IMR-90 (cell line): ENCODE measurements at regions not wholly inside any gene's neighbourhood (a gene's known extent, or its start where the extent isn't known, plus 50 kb on each side); places are given as distances from the start of the nearest gene placed in this dataset.

Experiments
- ATAC-seq: fragments of 200-7000 bp; cut with Tn5 transposase; 2 replicates; pipeline ENCODE4 v1.9.1; 2020; ENCODE audit warnings: low read depth, mild to moderate bottlenecking, moderate library complexity
- BruUV-seq: library from RNA; stranded (reverse); fragments of 400-500 nt; replicated peaks from 2 replicates; lab custom pipeline; 2021; lab: Mats Ljungman, UMichigan
- CTCF ChIA-PET: fragments of 300-600 bp; formaldehyde crosslinking; extraction: SDS; loops from one replicate; lab custom pipeline; 2021; ENCODE audit warnings: antibody characterized with exemption; lab: Yijun Ruan, JAX
- POLR2A ChIA-PET: fragments of 300-600 bp; sonication (Branson Sonifier 250); formaldehyde crosslinking; loops from one replicate; lab custom pipeline; 2022; ENCODE audit warnings: antibody characterized with exemption; ENCODE audit not compliant: unreplicated experiment; lab: Charles Lee
- DNase-seq: peaks from one replicate; pipeline ENCODE4 v3.0.0; 2013
- H2AFZ ChIP-seq: replicated peaks from 2 replicates; pipeline ENCODE3; 2013; ENCODE audit warnings: low read length, mild to moderate bottlenecking; ENCODE audit not compliant: poor library complexity
- H2AK5ac ChIP-seq: 2 replicates; pipeline ENCODE4 v1.6.1; 2013; ENCODE audit warnings: low read depth, low read length, inconsistent platforms
- H2AK9ac ChIP-seq: replicated peaks from 2 replicates; pipeline ENCODE3; 2013; ENCODE audit warnings: mild to moderate bottlenecking, low read depth, low read length, moderate library complexity; ENCODE audit not compliant: poor library complexity
- H2BK120ac ChIP-seq: 2 replicates; pipeline ENCODE4 v1.6.1; 2013; ENCODE audit warnings: low read depth, low read length, inconsistent platforms
- H2BK15ac ChIP-seq: 3 replicates; pipeline ENCODE4 v1.6.1; 2013; ENCODE audit warnings: low read depth, low read length, inconsistent platforms
- H2BK20ac ChIP-seq: 2 replicates; pipeline ENCODE4 v1.6.1; 2013; ENCODE audit warnings: low read depth, mild to moderate bottlenecking, inconsistent platforms, low read length, moderate library complexity
- H2BK5ac ChIP-seq: 2 replicates; pipeline ENCODE4 v1.6.1; 2013; ENCODE audit warnings: mild to moderate bottlenecking, low read depth, low read length, inconsistent platforms; ENCODE audit not compliant: poor library complexity, severe bottlenecking
- H3K14ac ChIP-seq: replicated peaks from 2 replicates; pipeline ENCODE4 v1.6.1; 2013; ENCODE audit warnings: low read depth, low read length, inconsistent platforms
- H3K18ac ChIP-seq: 2 replicates; pipeline ENCODE4 v1.6.1; 2013; ENCODE audit warnings: low read depth, low read length, control low read depth
- H3K23ac ChIP-seq: 2 replicates; pipeline ENCODE4 v1.6.1; 2013; ENCODE audit warnings: low read depth, low read length, inconsistent platforms
- H3K27ac ChIP-seq: 2 replicates; pipeline ENCODE4 v1.5.1; 2013; ENCODE audit warnings: mild to moderate bottlenecking, control low read depth, low read length; ENCODE audit not compliant: insufficient read depth
- H3K27me3 ChIP-seq: 2 replicates; pipeline ENCODE4 v1.6.1; 2013; ENCODE audit warnings: low read length; ENCODE audit not compliant: control insufficient read depth, insufficient read depth
- H3K36me3 ChIP-seq: 2 replicates; pipeline ENCODE4 v1.6.1; 2013; ENCODE audit warnings: low read length, mixed read lengths; ENCODE audit not compliant: control insufficient read depth, insufficient read depth
- H3K4ac ChIP-seq: 2 replicates; pipeline ENCODE4 v1.6.1; 2013; ENCODE audit warnings: low read depth, low read length, inconsistent platforms
- H3K4me1 ChIP-seq: 2 replicates; pipeline ENCODE4 v1.6.1; 2013; ENCODE audit warnings: low read length, mixed read lengths; ENCODE audit not compliant: control insufficient read depth, insufficient read depth
- H3K4me2 ChIP-seq: 2 replicates; pipeline ENCODE4 v1.6.1; 2013; ENCODE audit warnings: low read depth, mild to moderate bottlenecking, control low read depth, low read length, moderate library complexity
- H3K4me3 ChIP-seq: 2 replicates; pipeline ENCODE4 v1.5.1; 2013; ENCODE audit warnings: low read depth, mild to moderate bottlenecking, control low read depth, low read length, moderate library complexity; ENCODE audit not compliant: insufficient read depth
- H3K56ac ChIP-seq: 2 replicates; pipeline ENCODE4 v1.6.1; 2013; ENCODE audit warnings: low read length, inconsistent platforms; ENCODE audit not compliant: insufficient read depth; ENCODE audit errors: extremely low read depth
- H3K79me1 ChIP-seq, 2 experiments: 2 replicates each; pipeline ENCODE4 v1.6.1; 2013; ENCODE audit warnings: low read length in 2 of 2, inconsistent platforms in 1 of 2, low read depth in 1 of 2
- H3K9ac ChIP-seq: 2 replicates; pipeline ENCODE4 v1.6.1; 2013; ENCODE audit warnings: low read depth, low read length, control low read depth
- H3K9me1 ChIP-seq: 2 replicates; pipeline ENCODE4 v1.6.1; 2013; ENCODE audit warnings: low read length, inconsistent platforms; ENCODE audit not compliant: insufficient read depth
- H3K9me3 ChIP-seq: 2 replicates; pipeline ENCODE4 v1.6.1; 2013; ENCODE audit warnings: low read length; ENCODE audit not compliant: control insufficient read depth, insufficient read depth
- H4K20me1 ChIP-seq: 2 replicates; pipeline ENCODE4 v1.6.1; 2013; ENCODE audit warnings: low read length, inconsistent platforms; ENCODE audit not compliant: insufficient read depth
- H4K5ac ChIP-seq: 2 replicates; pipeline ENCODE4 v1.6.1; 2013; ENCODE audit warnings: mild to moderate bottlenecking, low read depth, low read length, control low read depth
- H4K8ac ChIP-seq, 2 experiments: 2 replicates each; pipeline ENCODE4 v1.6.1; 2013; ENCODE audit warnings: low read depth in 2 of 2, low read length in 2 of 2, control low read depth in 1 of 2, inconsistent platforms in 1 of 2
- H4K91ac ChIP-seq: 2 replicates; pipeline ENCODE4 v1.6.1; 2013; ENCODE audit warnings: low read depth, low read length, inconsistent platforms; ENCODE audit not compliant: insufficient read depth
- CEBPB ChIP-seq: IDR thresholded peaks from 2 replicates; pipeline ENCODE4 v1.6.1; 2012; ENCODE audit warnings: low read depth, low read length, improper control_type of control experiment
- CHD1 ChIP-seq: IDR thresholded peaks from 2 replicates; pipeline ENCODE4 v1.6.1; 2012; ENCODE audit warnings: low read depth, low read length, improper control_type of control experiment
- MAFK ChIP-seq: IDR thresholded peaks from 2 replicates; pipeline ENCODE4 v1.6.1; 2012; ENCODE audit warnings: low read depth, low read length, improper control_type of control experiment
- MAZ ChIP-seq: IDR thresholded peaks from 2 replicates; pipeline ENCODE4 v1.6.1; 2012; ENCODE audit warnings: low read depth, mild to moderate bottlenecking, low read length, improper control_type of control experiment, moderate library complexity, borderline replicate concordance
- MXI1 ChIP-seq: IDR thresholded peaks from 2 replicates; pipeline ENCODE4 v1.6.1; 2012; ENCODE audit warnings: low read depth, mild to moderate bottlenecking, low read length, moderate library complexity, borderline replicate concordance
- RAD21 ChIP-seq: IDR thresholded peaks from 2 replicates; pipeline ENCODE4 v1.6.1; 2012; ENCODE audit warnings: low read length, improper control_type of control experiment
- RFX5 ChIP-seq: IDR thresholded peaks from 2 replicates; pipeline ENCODE4 v1.8.0; 2012; ENCODE audit warnings: low read depth, mild to moderate bottlenecking, low read length, moderate library complexity
- WGBS, 2 experiments: methylation state at CpG; one replicate each; pipeline versions ENCODE4 v1.1.5 to v1.1.7; 2013; ENCODE audit warnings: missing lambda C conversion rate in 2 of 2; ENCODE audit not compliant: insufficient read length in 1 of 2; ENCODE audit errors: extremely low coverage in 2 of 2; 5-methylcytosine and 5-hydroxymethylcytosine counted together
- dilution Hi-C: fragments of 300-500 bp; cut with HindIII; formaldehyde crosslinking; loops from one replicate; pipeline ENCODE4 v1.14.3; 2018; ENCODE audit warnings: low sequenced_read_pairs; ENCODE audit not compliant: unreplicated experiment
- in situ Hi-C: fragments of 300-500 bp; cut with MboI; formaldehyde crosslinking; loops from 3 replicates; pipeline ENCODE4 v1.14.3; 2019; ENCODE audit warnings: low sequenced_read_pairs, inconsistent platforms, mixed read lengths
- intact Hi-C: fragments of 100-400 bp; cut with micrococcal nuclease; formaldehyde crosslinking; loops from 2 replicates; pipeline ENCODE4 v1.10.0; 2022
- TF ChIP-seq, protein P1 (sequence below): fragments of 150-350 bp; IDR thresholded peaks from 2 replicates; pipeline ENCODE4 v1.6.1; 2016; ENCODE audit warnings: low read depth, mild to moderate bottlenecking, low read length, moderate library complexity, borderline replicate concordance
- TF ChIP-seq, protein P2 (sequence below): conservative IDR thresholded peaks from 2 replicates; pipeline ENCODE4 v1.5.1; 2012; ENCODE audit warnings: mild to moderate bottlenecking, low read depth, low read length, improper control_type of control experiment

DNA sequence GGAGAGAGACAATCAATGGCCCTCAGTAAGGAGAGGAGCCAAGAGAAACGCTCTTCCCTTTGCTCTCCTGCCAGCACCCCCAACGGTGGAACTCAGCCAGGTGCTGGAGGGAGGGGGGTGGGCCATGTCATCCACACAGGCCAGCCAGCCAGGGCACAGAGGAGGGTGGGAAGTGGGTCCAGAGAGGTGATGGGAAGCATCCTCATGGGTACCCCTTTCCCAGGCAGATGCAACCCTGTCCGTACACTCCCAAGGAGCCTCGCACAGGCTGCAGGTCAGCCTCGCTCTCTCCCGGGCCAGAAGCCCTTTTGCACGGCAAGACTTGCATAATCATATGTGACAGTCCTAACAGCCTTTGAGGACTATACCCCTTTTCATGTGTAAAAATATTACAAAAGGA, 142.0 kb upstream of the NAMPT start:
- no peak overlapping the region for H3K23ac ChIP-seq
- H2AK5ac ChIP-seq, result peak overlapping the region; percentile 91; the same call in 1 of the 2 replicates
- no peak overlapping the region for H3K4me2 ChIP-seq
- no peaks in the 10 kb centered on the region for H3K27me3 ChIP-seq
- no peak overlapping the region for H3K4me3 ChIP-seq
- peak overlapping the region; percentile 63; the same call in 2 of the 3 replicates for H2BK15ac ChIP-seq
- no peaks in the 10 kb centered on the region for H3K36me3 ChIP-seq
- H4K91ac ChIP-seq, result peak overlapping the region; percentile 49; the same call in 1 of the 2 replicates
- ATAC-seq, result no peak
- H3K56ac ChIP-seq, result no peak overlapping the region
- no peak overlapping the region for H3K9ac ChIP-seq
- no peak overlapping the region for H3K27ac ChIP-seq
- H3K79me1 ChIP-seq, result 0 out of 4 replicates have a peak, but pooled peaks cover 0 to 3% of the 10 kb centered on the region in 2 experiments
- ChIA-PET CTCF (no interaction called here), POLR2A (no interaction called here)
- peak overlapping the region; percentile 36; the same call in 1 of the 2 replicates for H3K4ac ChIP-seq
- no peak for DNase-seq
- no peak overlapping the region for H4K5ac ChIP-seq
- no peak overlapping the region for H3K14ac ChIP-seq
- no peaks in the 10 kb centered on the region for H3K9me3 ChIP-seq
- no peak overlapping the region for H2AFZ ChIP-seq
- peaks cover 21% of the 10 kb centered on the region for H3K9me1 ChIP-seq
- peak overlapping the region; percentile 96; the same call in 1 of the 2 replicates for H2BK120ac ChIP-seq
- no TSS peak for BruUV-seq
- intact Hi-C loops (no loop called here), dilution Hi-C loops (no loop called here), in situ Hi-C loops (no loop called here)
- peak overlapping the region; percentile 33 for H3K18ac ChIP-seq
- H3K4me1 ChIP-seq, result peaks cover 14% of the 10 kb centered on the region
- H4K20me1 ChIP-seq, result 0 out of 2 replicates have a peak, but pooled peaks cover 4% of the 10 kb centered on the region
- H2BK5ac ChIP-seq, result no peak overlapping the region
- no peak overlapping the region; a peak in 1 of 4 replicates for H4K8ac ChIP-seq
- TF ChIP-seq CHD1 (no peak), CEBPB (no peak), MXI1 (no peak), MAZ (no peak), RAD21 (no peak), MAFK (no peak), RFX5 (no peak)
- TF ChIP-seq, protein P1, sequence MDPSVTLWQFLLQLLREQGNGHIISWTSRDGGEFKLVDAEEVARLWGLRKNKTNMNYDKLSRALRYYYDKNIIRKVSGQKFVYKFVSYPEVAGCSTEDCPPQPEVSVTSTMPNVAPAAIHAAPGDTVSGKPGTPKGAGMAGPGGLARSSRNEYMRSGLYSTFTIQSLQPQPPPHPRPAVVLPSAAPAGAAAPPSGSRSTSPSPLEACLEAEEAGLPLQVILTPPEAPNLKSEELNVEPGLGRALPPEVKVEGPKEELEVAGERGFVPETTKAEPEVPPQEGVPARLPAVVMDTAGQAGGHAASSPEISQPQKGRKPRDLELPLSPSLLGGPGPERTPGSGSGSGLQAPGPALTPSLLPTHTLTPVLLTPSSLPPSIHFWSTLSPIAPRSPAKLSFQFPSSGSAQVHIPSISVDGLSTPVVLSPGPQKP, result no peak
- TF ChIP-seq, protein P2, sequence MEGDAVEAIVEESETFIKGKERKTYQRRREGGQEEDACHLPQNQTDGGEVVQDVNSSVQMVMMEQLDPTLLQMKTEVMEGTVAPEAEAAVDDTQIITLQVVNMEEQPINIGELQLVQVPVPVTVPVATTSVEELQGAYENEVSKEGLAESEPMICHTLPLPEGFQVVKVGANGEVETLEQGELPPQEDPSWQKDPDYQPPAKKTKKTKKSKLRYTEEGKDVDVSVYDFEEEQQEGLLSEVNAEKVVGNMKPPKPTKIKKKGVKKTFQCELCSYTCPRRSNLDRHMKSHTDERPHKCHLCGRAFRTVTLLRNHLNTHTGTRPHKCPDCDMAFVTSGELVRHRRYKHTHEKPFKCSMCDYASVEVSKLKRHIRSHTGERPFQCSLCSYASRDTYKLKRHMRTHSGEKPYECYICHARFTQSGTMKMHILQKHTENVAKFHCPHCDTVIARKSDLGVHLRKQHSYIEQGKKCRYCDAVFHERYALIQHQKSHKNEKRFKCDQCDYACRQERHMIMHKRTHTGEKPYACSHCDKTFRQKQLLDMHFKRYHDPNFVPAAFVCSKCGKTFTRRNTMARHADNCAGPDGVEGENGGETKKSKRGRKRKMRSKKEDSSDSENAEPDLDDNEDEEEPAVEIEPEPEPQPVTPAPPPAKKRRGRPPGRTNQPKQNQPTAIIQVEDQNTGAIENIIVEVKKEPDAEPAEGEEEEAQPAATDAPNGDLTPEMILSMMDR, result no peak
- no peak overlapping the region for H2BK20ac ChIP-seq
- no peak overlapping the region for H2AK9ac ChIP-seq
- no CpG with 5 or more reads among the region's 7 CpGs for WGBS, 2 experiments
